Vagina (tissue), 2 donors: ENCODE measurements at regions not wholly inside any gene's neighbourhood (a gene's known extent, or its start where the extent isn't known, plus 50 kb on each side); places are given as distances from the start of the nearest gene placed in this dataset.

Experiments
- DNase-seq, 2 donors: peaks; one replicate each; pipeline ENCODE4 v3.0.0-alpha.2; 2017; ENCODE audit errors: extremely low spot score in 2 of 2
- H3K27ac ChIP-seq: fragments of 200-600 bp; sonication (generic); one replicate; pipeline ENCODE4 v1.5.1; 2019
- H3K27me3 ChIP-seq: fragments of 200-600 bp; sonication (generic); one replicate; pipeline ENCODE4 v1.5.1; 2019
- H3K36me3 ChIP-seq, 2 donors: fragments of 200-600 bp; sonication (generic); one replicate each; pipeline ENCODE4 v1.5.1; 2017 to 2019
- H3K4me1 ChIP-seq: fragments of 200-600 bp; sonication (generic); one replicate; pipeline ENCODE4 v1.5.1; 2019
- H3K4me3 ChIP-seq, 2 donors: fragments of 200-600 bp; sonication (generic); 1 replicate in 1 of 2; 2 replicates in 1 of 2; pipeline ENCODE4 v1.5.1; 2016 to 2019
- H3K9me3 ChIP-seq: fragments of 200-600 bp; sonication (generic); one replicate; pipeline ENCODE4 v1.5.1; 2019
- POLR2A ChIP-seq, 2 donors: fragments of 450-650 bp; IDR thresholded peaks; one replicate each; pipeline ENCODE4 v1.6.1; 2017; ENCODE audit warnings: antibody characterized with exemption in 2 of 2, mild to moderate bottlenecking in 2 of 2, moderate library complexity in 2 of 2
- POLR2AphosphoS5 ChIP-seq, 2 donors: sonication (generic); formaldehyde crosslinking; IDR thresholded peaks; one replicate each; pipeline ENCODE4 v1.9.0; 2017; ENCODE audit warnings: antibody characterized with exemption in 2 of 2, mild to moderate bottlenecking in 2 of 2, low read depth in 1 of 2; ENCODE audit not compliant: insufficient read depth in 1 of 2
- intact Hi-C: fragments of 100-400 bp; cut with DNase I; formaldehyde crosslinking; loops from one replicate; pipeline ENCODE4 v1.15.1; 2023
- TF ChIP-seq, protein P1 (sequence below), 3 experiments: fragments of 450-650 bp in 2 of 3; fragments of 200-600 bp in 1 of 3; sonication (generic) in 1 of 3; IDR thresholded peaks; one replicate each; pipeline ENCODE4 v1.5.1; 2017 to 2019; ENCODE audit warnings: antibody characterized with exemption in 3 of 3, mild to moderate bottlenecking in 2 of 3, moderate library complexity in 2 of 3

- Histone ChIP-seq H3K27ac (no peak overlapping the region), H3K27me3 (no peaks in the 10 kb centered on the region), H3K36me3 (no peaks in the 10 kb centered on the region), H3K4me3 (no peak overlapping the region), H3K4me1 (no peaks in the 10 kb centered on the region), H3K9me3 (no peaks in the 10 kb centered on the region)
- TF ChIP-seq, protein P1, sequence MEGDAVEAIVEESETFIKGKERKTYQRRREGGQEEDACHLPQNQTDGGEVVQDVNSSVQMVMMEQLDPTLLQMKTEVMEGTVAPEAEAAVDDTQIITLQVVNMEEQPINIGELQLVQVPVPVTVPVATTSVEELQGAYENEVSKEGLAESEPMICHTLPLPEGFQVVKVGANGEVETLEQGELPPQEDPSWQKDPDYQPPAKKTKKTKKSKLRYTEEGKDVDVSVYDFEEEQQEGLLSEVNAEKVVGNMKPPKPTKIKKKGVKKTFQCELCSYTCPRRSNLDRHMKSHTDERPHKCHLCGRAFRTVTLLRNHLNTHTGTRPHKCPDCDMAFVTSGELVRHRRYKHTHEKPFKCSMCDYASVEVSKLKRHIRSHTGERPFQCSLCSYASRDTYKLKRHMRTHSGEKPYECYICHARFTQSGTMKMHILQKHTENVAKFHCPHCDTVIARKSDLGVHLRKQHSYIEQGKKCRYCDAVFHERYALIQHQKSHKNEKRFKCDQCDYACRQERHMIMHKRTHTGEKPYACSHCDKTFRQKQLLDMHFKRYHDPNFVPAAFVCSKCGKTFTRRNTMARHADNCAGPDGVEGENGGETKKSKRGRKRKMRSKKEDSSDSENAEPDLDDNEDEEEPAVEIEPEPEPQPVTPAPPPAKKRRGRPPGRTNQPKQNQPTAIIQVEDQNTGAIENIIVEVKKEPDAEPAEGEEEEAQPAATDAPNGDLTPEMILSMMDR (IDR thresholded peaks at IDR 0.05), result no peak
- no peak for TF ChIP-seq POLR2A (IDR thresholded peaks at IDR 0.05)
- no peak for TF ChIP-seq POLR2AphosphoS5 (IDR thresholded peaks at IDR 0.05; ENCODE audit: insufficient read depth in 1 of 2, low read depth in 1 of 2)
- no peak for DNase-seq
- intact Hi-C loops, result no loop called here
Observed at GRCh38 chr7:126305671-126306070, 947.1 kb downstream of the GRM8 start.

GRCh38 chr7:126303926-126304325 is 948.8 kb downstream of the GRM8 start:
- no peaks in the 10 kb centered on the region for H3K36me3 ChIP-seq
- no peak for DNase-seq
- no peak overlapping the region for H3K27ac ChIP-seq
- no peaks in the 10 kb centered on the region for H3K9me3 ChIP-seq
- H3K4me1 ChIP-seq, result no peaks in the 10 kb centered on the region
- H3K27me3 ChIP-seq, result no peaks in the 10 kb centered on the region
- TF ChIP-seq POLR2AphosphoS5 (IDR thresholded peaks at IDR 0.05; ENCODE audit: insufficient read depth in 1 of 2, low read depth in 1 of 2) (no peak), POLR2A (IDR thresholded peaks at IDR 0.05) (no peak)
- TF ChIP-seq, protein P1 (IDR thresholded peaks at IDR 0.05), result no peak
- intact Hi-C loops, result no loop called here
- no peak overlapping the region for H3K4me3 ChIP-seq

GRCh38 chr7:126302639-126303038 is 950.1 kb downstream of the GRM8 start:
- Histone ChIP-seq H3K27ac (no peak overlapping the region), H3K36me3 (no peaks in the 10 kb centered on the region), H3K4me1 (no peaks in the 10 kb centered on the region), H3K4me3 (no peak overlapping the region), H3K27me3 (no peaks in the 10 kb centered on the region), H3K9me3 (no peaks in the 10 kb centered on the region)
- TF ChIP-seq, protein P1 (IDR thresholded peaks at IDR 0.05), result no peak
- intact Hi-C loops, result no loop called here
- no peak for DNase-seq

- Histone ChIP-seq H3K4me3 (no peak overlapping the region), H3K9me3 (no peaks in the 10 kb centered on the region), H3K4me1 (no peaks in the 10 kb centered on the region), H3K27me3 (no peaks in the 10 kb centered on the region), H3K36me3 (no peaks in the 10 kb centered on the region), H3K27ac (no peak overlapping the region)
- no peak for DNase-seq
- TF ChIP-seq, protein P1 (IDR thresholded peaks at IDR 0.05), result no peak
- intact Hi-C loops, result no loop called here
Observed at GRCh38 chr7:126286317-126286716, 966.4 kb downstream of the GRM8 start.

- intact Hi-C loops, result no loop called here
- Histone ChIP-seq H3K4me3 (no peak overlapping the region), H3K27ac (no peak overlapping the region), H3K27me3 (no peaks in the 10 kb centered on the region), H3K36me3 (no peaks in the 10 kb centered on the region), H3K4me1 (no peaks in the 10 kb centered on the region), H3K9me3 (no peaks in the 10 kb centered on the region)
- TF ChIP-seq POLR2AphosphoS5 (IDR thresholded peaks at IDR 0.05; ENCODE audit: insufficient read depth in 1 of 2, low read depth in 1 of 2) (no peak), POLR2A (IDR thresholded peaks at IDR 0.05) (no peak)
- TF ChIP-seq, protein P1 (IDR thresholded peaks at IDR 0.05), result no peak
- no peak for DNase-seq
Observed at GRCh38 chr7:126236261-126236660, 1016.5 kb downstream of the GRM8 start.
